ENCODE measurements at regions not wholly inside any gene's neighbourhood (a gene's known extent, or its start where the extent isn't known, plus 50 kb on each side); places are given as distances from the start of the nearest gene placed in this dataset.
A peak's percentile ranks its signal among the peaks of the same experiment; 100 is the strongest.

DNA sequence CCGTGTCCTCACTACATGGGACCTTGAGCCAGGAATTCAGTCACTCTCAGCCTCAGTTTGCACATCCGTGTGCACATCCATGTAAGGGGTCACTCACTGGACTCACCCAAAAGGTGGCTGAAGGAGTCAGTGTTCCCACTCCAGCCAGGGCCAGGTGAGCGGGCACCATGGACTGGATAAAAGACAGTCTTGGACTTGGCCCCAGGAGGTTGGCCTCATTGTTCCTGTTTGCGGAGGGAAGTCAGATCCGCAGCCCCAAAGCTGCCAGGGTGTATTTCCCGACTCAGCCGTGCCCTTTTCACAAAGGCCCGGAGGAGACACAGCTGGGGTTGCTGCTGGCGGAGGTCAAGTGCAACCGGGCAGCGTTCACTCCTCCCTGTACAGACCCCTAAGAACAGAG, 170.7 kb upstream of the MYL2 start:
- no peaks in the 10 kb centered on the region for H3K9me3 ChIP-seq
- H3K27ac ChIP-seq: no peak overlapping the region
- TF ChIP-seq, protein P1, sequence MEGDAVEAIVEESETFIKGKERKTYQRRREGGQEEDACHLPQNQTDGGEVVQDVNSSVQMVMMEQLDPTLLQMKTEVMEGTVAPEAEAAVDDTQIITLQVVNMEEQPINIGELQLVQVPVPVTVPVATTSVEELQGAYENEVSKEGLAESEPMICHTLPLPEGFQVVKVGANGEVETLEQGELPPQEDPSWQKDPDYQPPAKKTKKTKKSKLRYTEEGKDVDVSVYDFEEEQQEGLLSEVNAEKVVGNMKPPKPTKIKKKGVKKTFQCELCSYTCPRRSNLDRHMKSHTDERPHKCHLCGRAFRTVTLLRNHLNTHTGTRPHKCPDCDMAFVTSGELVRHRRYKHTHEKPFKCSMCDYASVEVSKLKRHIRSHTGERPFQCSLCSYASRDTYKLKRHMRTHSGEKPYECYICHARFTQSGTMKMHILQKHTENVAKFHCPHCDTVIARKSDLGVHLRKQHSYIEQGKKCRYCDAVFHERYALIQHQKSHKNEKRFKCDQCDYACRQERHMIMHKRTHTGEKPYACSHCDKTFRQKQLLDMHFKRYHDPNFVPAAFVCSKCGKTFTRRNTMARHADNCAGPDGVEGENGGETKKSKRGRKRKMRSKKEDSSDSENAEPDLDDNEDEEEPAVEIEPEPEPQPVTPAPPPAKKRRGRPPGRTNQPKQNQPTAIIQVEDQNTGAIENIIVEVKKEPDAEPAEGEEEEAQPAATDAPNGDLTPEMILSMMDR (IDR thresholded peaks at IDR 0.05): no peak
- H3K27me3 ChIP-seq: peaks cover 26% of the 10 kb centered on the region
- DNase-seq: peak; percentile 51
- intact Hi-C loops (cut with DNase I): no loop called here
- no peaks in the 10 kb centered on the region for H3K4me1 ChIP-seq
- ATAC-seq: no peak
- H3K36me3 ChIP-seq: no peaks in the 10 kb centered on the region
- no peak overlapping the region for H3K4me3 ChIP-seq

DNA sequence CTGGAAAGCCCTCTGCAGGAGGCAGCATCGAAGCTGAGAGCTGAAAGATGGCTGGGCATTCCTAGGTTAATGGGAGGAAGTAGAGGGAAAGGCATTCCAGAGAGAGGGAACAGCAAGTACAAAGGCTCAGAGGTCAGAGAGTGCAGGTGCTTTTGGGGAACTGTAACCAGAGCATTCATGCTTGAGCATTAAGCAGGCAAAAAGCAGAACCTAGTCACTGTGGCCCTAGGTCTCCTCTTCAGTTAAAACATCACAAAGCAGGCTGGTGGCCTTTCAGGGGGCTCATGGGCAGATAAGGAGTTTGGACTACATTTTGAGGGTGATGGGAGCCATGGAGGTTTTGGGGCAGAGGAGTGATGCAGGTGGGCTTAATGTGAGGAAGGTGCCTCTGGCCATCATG, 169.2 kb upstream of the MYL2 start:
- no peaks in the 10 kb centered on the region for H3K36me3 ChIP-seq
- ATAC-seq: no peak
- intact Hi-C loops (cut with DNase I): no loop called here
- TF ChIP-seq, protein P1 (IDR thresholded peaks at IDR 0.05): no peak
- H3K27me3 ChIP-seq: peaks cover 14% of the 10 kb centered on the region
- peak; percentile 35 for DNase-seq
- no peaks in the 10 kb centered on the region for H3K9me3 ChIP-seq
- H3K27ac ChIP-seq: no peak overlapping the region
- H3K4me1 ChIP-seq: no peaks in the 10 kb centered on the region
- H3K4me3 ChIP-seq: no peak overlapping the region

DNA sequence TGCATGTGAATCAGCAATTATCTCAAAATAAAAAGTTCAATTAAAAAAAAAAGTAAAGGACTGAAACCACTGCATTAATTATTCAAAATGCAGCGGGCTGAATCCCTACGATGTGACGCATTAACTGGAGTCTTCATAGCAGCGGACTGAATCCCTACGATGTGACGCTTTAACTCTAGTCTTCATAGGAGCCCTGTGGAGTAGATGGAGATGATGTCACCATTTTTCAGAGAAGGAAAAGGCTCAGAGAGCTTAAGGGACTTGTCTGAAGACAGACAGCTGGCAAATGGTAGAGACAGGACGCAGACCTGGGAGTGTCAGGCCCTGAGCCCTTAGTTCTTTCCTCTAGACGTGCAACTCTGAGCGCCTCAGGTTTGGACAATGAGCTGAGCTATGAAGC, 168.0 kb upstream of the MYL2 start:
- H3K9me3 ChIP-seq: no peaks in the 10 kb centered on the region
- H3K27ac ChIP-seq: no peak overlapping the region
- no peak for ATAC-seq
- no peaks in the 10 kb centered on the region for H3K36me3 ChIP-seq
- H3K4me1 ChIP-seq: no peaks in the 10 kb centered on the region
- TF ChIP-seq, protein P1 (IDR thresholded peaks at IDR 0.05): no peak
- H3K4me3 ChIP-seq: no peak overlapping the region
- intact Hi-C loops (cut with DNase I): no loop called here
- DNase-seq: no peak
- H3K27me3 ChIP-seq: peaks cover 15% of the 10 kb centered on the region

DNA sequence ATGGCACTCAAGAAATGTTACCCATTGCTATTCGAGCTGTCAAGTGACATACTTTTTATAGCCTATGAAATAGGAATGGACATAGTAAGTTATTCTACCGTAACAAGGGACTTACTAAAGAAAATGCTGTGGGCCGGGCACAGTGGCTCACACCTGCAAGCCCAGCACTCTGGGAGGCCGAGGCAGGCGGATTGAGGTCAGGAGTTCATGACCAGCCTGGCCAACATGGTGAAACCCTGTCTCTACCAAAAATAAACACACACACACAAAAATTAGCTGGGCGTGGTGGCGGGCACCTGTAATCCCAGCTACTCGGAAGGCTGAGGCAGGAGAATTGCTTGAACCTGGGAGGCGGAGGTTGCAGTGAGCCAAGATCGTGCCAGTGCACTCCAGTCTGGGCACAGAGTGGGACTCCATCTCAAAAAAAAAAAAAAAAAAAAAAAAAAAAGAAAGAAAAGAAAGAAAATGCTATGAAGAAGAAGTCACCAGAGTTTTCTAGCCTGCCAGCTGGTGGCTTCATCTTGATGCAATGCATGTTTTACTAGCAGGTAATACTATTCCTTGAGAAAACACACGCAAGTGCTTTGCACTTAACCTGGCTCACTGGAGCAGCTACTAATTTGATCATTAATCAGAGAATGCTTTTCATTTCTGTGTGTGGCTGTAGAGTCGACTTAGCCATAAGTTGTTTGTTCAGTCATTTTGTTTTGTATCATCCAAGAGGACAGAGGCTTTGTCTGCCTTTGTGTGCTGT, 166.7 kb upstream of the MYL2 start:
- H3K4me1 ChIP-seq: no peaks in the 10 kb centered on the region
- no peaks in the 10 kb centered on the region for H3K36me3 ChIP-seq
- intact Hi-C loops (cut with DNase I): no loop called here
- H3K4me3 ChIP-seq: no peak overlapping the region
- DNase-seq (peak; percentile 32), ATAC-seq (no peak)
- no peak overlapping the region for H3K27ac ChIP-seq
- peaks cover 19% of the 10 kb centered on the region for H3K27me3 ChIP-seq
- H3K9me3 ChIP-seq: no peaks in the 10 kb centered on the region
- TF ChIP-seq, protein P1 (IDR thresholded peaks at IDR 0.05): no peak

DNA sequence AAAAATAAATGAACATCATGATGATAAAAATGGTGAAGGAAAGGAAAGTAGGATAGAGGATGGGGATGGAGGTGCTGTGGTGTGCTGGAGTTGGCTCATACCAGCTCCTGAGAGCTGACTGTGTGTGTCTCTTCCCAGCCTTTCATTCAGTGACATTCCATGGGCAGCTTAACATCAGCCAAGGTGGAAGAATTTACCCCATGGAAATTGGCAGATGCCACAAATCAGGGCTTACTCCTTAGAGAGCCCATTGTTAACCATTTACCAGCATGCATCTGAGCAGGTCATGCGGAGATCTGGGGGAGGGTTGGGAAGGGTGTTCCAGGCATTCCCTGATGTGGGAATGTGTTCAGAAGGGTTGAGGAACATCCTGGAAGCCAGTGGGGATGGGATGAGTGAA, 164.7 kb upstream of the MYL2 start:
- Histone ChIP-seq H3K4me1 (no peaks in the 10 kb centered on the region), H3K36me3 (no peaks in the 10 kb centered on the region), H3K9me3 (no peaks in the 10 kb centered on the region), H3K4me3 (no peak overlapping the region), H3K27ac (no peak overlapping the region), H3K27me3 (peaks cover 29% of the 10 kb centered on the region)
- ATAC-seq (no peak), DNase-seq (peak; percentile 18)
- TF ChIP-seq, protein P1 (IDR thresholded peaks at IDR 0.05): no peak
- intact Hi-C loops (cut with DNase I): no loop called here

DNA sequence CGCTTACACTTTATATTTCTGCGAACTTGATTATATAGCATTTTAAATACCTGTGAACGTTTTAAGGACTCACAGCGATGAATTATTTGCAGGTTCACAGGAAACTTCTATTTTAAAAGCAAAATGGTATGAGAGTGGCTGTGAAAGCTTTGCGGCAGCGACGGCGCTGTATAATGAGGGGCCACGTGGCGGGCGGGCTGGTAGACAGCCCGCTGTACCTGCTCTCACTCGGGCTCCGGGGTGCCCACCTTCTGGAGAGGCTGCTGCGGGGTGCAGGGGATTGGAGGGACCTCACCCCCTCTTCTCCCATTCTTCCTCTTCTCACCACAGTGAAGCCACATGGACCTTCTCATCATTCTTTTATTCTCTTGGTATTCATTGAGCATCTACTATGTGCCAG, 164.2 kb upstream of the MYL2 start:
- peaks cover 29% of the 10 kb centered on the region for H3K27me3 ChIP-seq
- intact Hi-C loops (cut with DNase I): no loop called here
- H3K4me1 ChIP-seq: no peaks in the 10 kb centered on the region
- DNase-seq (peak; percentile 9), ATAC-seq (no peak)
- no peaks in the 10 kb centered on the region for H3K9me3 ChIP-seq
- TF ChIP-seq, protein P1 (IDR thresholded peaks at IDR 0.05): no peak
- no peaks in the 10 kb centered on the region for H3K36me3 ChIP-seq
- H3K27ac ChIP-seq: no peak overlapping the region
- H3K4me3 ChIP-seq: no peak overlapping the region

All from upper lobe of right lung (tissue), 1 donor.